ENCODE measurements at regions not wholly inside any gene's neighbourhood (a gene's known extent, or its start where the extent isn't known, plus 50 kb on each side); places are given as distances from the start of the nearest gene placed in this dataset.

DNA sequence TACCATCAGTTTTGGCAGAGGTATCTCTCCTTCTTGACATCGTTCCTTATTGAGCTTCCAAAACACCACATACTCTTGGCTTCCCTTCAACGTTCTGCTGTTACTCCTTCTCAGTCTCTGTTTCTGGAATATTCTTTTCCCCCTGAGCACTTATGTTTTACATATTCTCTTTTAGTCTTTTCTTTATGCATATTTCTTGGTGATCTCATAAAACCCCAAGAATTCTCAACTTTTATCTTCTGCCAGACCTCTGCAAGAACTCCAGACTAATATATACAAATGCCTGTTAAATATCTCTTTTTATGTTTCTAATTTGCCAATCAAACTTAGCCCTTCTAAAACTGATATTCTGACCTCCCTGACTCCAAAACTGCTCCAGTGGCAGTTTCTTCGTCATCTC, 453.4 kb upstream of the CTNND2 start:
- no peaks in the 10 kb centered on the region for H3K27me3 ChIP-seq (ENCODE audit: insufficient read depth, insufficient read length)
- H3K36me3 ChIP-seq (ENCODE audit: insufficient read depth, insufficient read length, low read length) = no peaks in the 10 kb centered on the region
- no peak overlapping the region for H3K9ac ChIP-seq (ENCODE audit: insufficient read length, low read depth)
- TF ChIP-seq YY1 (IDR thresholded peaks at IDR 0.05; ENCODE audit: insufficient read depth, insufficient read length) (no peak), ZNF274 (IDR thresholded peaks at IDR 0.05; ENCODE audit: low read depth, low read length) (no peak), SUZ12 (IDR thresholded peaks at IDR 0.05; ENCODE audit: extremely low read depth, insufficient read depth, insufficient read length) (no peak)
- DNase-seq (ENCODE audit: low read depth, low spot score) = no peak
- H3K4me3 ChIP-seq (ENCODE audit: insufficient read length, low read depth) = no peak overlapping the region
- H3K4me1 ChIP-seq (ENCODE audit: insufficient read depth, insufficient read length) = no peaks in the 10 kb centered on the region
- peaks cover 6% of the 10 kb centered on the region; the same call in 1 of the 2 replicates for H3K9me3 ChIP-seq (ENCODE audit: insufficient read depth, low read length)

DNA sequence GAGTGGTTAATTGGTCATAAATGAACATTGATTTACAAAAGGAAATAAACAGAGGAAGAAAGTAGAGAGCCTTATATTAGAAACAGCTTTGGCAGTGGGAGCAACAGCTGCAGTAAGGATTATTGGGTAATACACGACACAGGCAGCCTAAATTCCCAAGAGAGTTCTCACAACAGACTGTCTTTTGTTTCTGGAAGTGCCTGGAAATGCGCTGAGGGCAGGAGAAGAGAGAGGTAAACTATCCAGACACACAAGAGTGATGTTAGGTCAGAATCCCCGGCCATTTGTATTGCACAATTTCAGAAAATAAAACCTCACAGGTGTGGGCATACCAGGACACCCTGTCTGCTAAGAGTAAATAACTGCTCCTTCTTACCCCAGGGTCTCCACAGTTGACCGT, 450.4 kb upstream of the CTNND2 start:
- H3K4me1 ChIP-seq (ENCODE audit: insufficient read depth, insufficient read length) = no peaks in the 10 kb centered on the region
- H3K36me3 ChIP-seq (ENCODE audit: insufficient read depth, insufficient read length, low read length) = no peaks in the 10 kb centered on the region
- H3K9me3 ChIP-seq (ENCODE audit: insufficient read depth, low read length) = no peaks in the 10 kb centered on the region
- TF ChIP-seq SUZ12 (IDR thresholded peaks at IDR 0.05; ENCODE audit: extremely low read depth, insufficient read depth, insufficient read length) (no peak), ZNF274 (IDR thresholded peaks at IDR 0.05; ENCODE audit: low read depth, low read length) (no peak), YY1 (IDR thresholded peaks at IDR 0.05; ENCODE audit: insufficient read depth, insufficient read length) (no peak)
- H3K4me3 ChIP-seq (ENCODE audit: insufficient read length, low read depth) = no peak overlapping the region
- DNase-seq (ENCODE audit: low read depth, low spot score) = no peak
- no peaks in the 10 kb centered on the region for H3K27me3 ChIP-seq (ENCODE audit: insufficient read depth, insufficient read length)
- no peak overlapping the region for H3K9ac ChIP-seq (ENCODE audit: insufficient read length, low read depth)

DNA sequence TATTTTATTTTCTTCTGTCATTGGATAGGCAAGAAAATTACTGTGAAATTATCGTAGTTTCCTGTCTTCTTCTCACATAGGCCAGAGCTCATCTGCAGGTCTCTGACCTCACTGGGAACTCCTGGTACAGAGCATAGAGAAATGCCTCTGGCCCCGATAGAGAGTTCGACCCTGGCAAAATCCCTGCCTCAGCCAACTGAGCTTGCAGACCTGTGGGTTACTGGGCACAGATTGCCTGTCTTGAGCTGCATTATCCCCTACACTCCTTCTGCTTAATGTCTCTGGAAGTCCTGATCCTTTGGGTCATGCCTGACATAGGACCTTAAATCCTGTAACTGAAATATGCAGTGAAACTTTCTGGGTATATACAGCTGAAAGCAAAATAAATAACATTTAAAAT, 439.3 kb upstream of the CTNND2 start:
- Histone ChIP-seq H3K9me3 (ENCODE audit: insufficient read depth, low read length) (peaks cover 9% of the 10 kb centered on the region; the same call in 1 of the 2 replicates), H3K4me1 (ENCODE audit: insufficient read depth, insufficient read length) (no peaks in the 10 kb centered on the region), H3K4me3 (ENCODE audit: insufficient read length, low read depth) (no peak overlapping the region), H3K9ac (ENCODE audit: insufficient read length, low read depth) (no peak overlapping the region), H3K36me3 (ENCODE audit: insufficient read depth, insufficient read length, low read length) (no peaks in the 10 kb centered on the region), H3K27me3 (ENCODE audit: insufficient read depth, insufficient read length) (no peaks in the 10 kb centered on the region)
- DNase-seq (ENCODE audit: low read depth, low spot score) = no peak
- TF ChIP-seq SUZ12 (IDR thresholded peaks at IDR 0.05; ENCODE audit: extremely low read depth, insufficient read depth, insufficient read length) (no peak), YY1 (IDR thresholded peaks at IDR 0.05; ENCODE audit: insufficient read depth, insufficient read length) (no peak), ZNF274 (IDR thresholded peaks at IDR 0.05; ENCODE audit: low read depth, low read length) (no peak)

DNA sequence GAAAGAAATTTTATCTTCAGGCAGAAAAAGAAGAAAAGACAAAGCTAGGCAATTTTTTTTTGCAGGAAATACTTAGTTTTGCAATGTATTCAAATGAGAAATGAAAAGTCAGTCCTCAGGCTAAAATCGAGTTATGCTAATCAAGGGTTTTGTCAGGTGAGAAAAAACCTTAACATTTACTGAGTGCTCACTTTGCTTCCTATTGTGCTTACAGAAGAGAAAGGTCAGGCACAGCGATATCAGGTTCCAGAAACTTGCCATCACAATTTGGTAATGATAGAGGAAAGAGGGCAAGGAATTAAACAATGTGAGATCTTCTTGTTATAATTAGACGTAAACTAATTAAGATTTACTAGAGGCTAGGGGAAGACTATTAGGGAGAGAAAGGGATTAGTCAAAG, 431.7 kb upstream of the CTNND2 start:
- H3K9ac ChIP-seq (ENCODE audit: insufficient read length, low read depth) = no peak overlapping the region
- no peak for TF ChIP-seq YY1 (IDR thresholded peaks at IDR 0.05; ENCODE audit: insufficient read depth, insufficient read length)
- no peak for TF ChIP-seq ZNF274 (IDR thresholded peaks at IDR 0.05; ENCODE audit: low read depth, low read length)
- no peak for TF ChIP-seq SUZ12 (IDR thresholded peaks at IDR 0.05; ENCODE audit: extremely low read depth, insufficient read depth, insufficient read length)
- H3K9me3 ChIP-seq (ENCODE audit: insufficient read depth, low read length) = peaks cover 16% of the 10 kb centered on the region; the same call in 1 of the 2 replicates

DNA sequence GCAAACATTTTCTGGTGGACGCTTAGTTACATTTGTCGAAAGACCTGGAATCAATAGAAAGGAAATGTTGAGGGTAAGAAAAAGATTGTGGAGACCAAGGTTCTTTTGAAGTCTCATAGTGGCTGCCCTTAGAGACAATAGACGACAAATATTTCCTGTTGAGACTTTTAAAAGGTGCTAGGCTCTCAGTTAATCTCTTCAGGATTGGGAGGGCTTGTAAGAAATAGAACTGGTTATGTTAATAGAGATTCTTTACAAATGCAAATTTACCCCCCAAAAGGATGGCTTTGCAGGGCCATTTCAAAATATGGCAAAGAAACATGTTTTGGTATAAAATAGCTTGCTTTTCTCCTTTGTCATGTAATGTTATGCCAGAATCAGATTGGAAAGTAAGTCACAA, 428.2 kb upstream of the CTNND2 start:
- TF ChIP-seq SUZ12 (IDR thresholded peaks at IDR 0.05; ENCODE audit: extremely low read depth, insufficient read depth, insufficient read length) (no peak), ZNF274 (IDR thresholded peaks at IDR 0.05; ENCODE audit: low read depth, low read length) (no peak), YY1 (IDR thresholded peaks at IDR 0.05; ENCODE audit: insufficient read depth, insufficient read length) (no peak)
- Histone ChIP-seq H3K4me3 (ENCODE audit: insufficient read length, low read depth) (no peak overlapping the region), H3K9me3 (ENCODE audit: insufficient read depth, low read length) (peaks cover 28% of the 10 kb centered on the region; the same call in 1 of the 2 replicates), H3K9ac (ENCODE audit: insufficient read length, low read depth) (no peak overlapping the region), H3K36me3 (ENCODE audit: insufficient read depth, insufficient read length, low read length) (no peaks in the 10 kb centered on the region), H3K27me3 (ENCODE audit: insufficient read depth, insufficient read length) (no peaks in the 10 kb centered on the region), H3K4me1 (ENCODE audit: insufficient read depth, insufficient read length) (no peaks in the 10 kb centered on the region)
- no peak for DNase-seq (ENCODE audit: low read depth, low spot score)

More for the DNA sequence above, 431.7 kb upstream of the CTNND2 start:
- Histone ChIP-seq H3K4me3 (ENCODE audit: insufficient read length, low read depth) (no peak overlapping the region), H3K36me3 (ENCODE audit: insufficient read depth, insufficient read length, low read length) (no peaks in the 10 kb centered on the region), H3K4me1 (ENCODE audit: insufficient read depth, insufficient read length) (no peaks in the 10 kb centered on the region), H3K27me3 (ENCODE audit: insufficient read depth, insufficient read length) (no peaks in the 10 kb centered on the region)
- no peak for DNase-seq (ENCODE audit: low read depth, low spot score)

DNA sequence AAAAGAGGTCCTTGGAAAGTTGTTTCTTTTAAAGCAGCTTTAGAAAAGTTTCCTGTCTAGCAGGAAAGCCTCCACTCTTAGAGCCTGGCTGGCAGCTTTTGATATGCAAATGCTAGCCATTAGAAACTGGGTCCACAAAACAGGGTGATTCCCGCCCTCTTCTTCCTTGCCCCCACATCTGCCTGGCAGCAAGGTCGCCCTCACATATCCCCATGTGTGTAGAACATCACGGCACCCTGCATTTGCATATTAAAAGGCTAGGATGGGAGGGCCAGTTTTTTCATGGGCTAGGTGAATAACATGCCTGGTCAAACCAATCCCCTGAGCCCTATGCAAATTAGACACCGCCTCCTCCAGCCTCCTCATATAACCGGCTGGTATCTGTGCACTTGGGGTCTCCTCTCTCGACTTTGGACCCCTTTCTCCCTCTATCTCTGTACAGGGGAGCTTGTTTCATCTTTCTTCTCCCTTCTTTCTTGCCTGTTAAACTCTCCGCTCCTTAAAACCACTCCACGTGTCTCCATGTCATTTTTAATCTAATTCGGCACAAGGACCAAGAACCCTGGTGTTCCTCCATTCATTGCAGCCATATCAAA, 426.8 kb upstream of the CTNND2 start:
- H3K9ac ChIP-seq (ENCODE audit: insufficient read length, low read depth) = no peak overlapping the region
- no peak overlapping the region for H3K4me3 ChIP-seq (ENCODE audit: insufficient read length, low read depth)
- no peaks in the 10 kb centered on the region for H3K27me3 ChIP-seq (ENCODE audit: insufficient read depth, insufficient read length)
- H3K9me3 ChIP-seq (ENCODE audit: insufficient read depth, low read length) = peaks cover 38% of the 10 kb centered on the region; the same call in 1 of the 2 replicates
- H3K36me3 ChIP-seq (ENCODE audit: insufficient read depth, insufficient read length, low read length) = no peaks in the 10 kb centered on the region
- DNase-seq (ENCODE audit: low read depth, low spot score) = peak; percentile 67
- no peak for TF ChIP-seq YY1 (IDR thresholded peaks at IDR 0.05; ENCODE audit: insufficient read depth, insufficient read length)
- TF ChIP-seq SUZ12 (IDR thresholded peaks at IDR 0.05; ENCODE audit: extremely low read depth, insufficient read depth, insufficient read length) = no peak
- TF ChIP-seq ZNF274 (IDR thresholded peaks at IDR 0.05; ENCODE audit: low read depth, low read length) = no peak
- H3K4me1 ChIP-seq (ENCODE audit: insufficient read depth, insufficient read length) = no peaks in the 10 kb centered on the region

DNA sequence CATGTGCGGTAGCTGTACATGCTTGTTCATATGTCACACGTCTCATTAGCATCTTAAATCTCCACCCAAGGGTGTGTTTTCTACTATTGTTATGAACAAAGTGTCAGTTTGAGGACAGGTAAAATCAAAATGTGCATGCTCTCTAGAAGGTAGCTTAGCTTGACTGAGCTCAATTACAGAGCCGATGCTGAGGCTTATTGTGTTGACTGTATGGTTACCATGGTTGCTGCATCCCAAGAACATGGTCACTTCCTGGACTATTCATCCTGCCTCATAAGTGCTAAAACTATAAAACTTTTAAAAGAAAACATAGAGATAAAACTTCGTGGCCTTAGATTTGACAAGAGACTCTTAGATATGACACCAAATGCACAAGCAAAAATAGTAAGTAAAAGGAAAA, 426.1 kb upstream of the CTNND2 start:
- no peaks in the 10 kb centered on the region for H3K27me3 ChIP-seq (ENCODE audit: insufficient read depth, insufficient read length)
- H3K9me3 ChIP-seq (ENCODE audit: insufficient read depth, low read length) = peaks cover 38% of the 10 kb centered on the region
- DNase-seq (ENCODE audit: low read depth, low spot score) = no peak
- no peak overlapping the region for H3K9ac ChIP-seq (ENCODE audit: insufficient read length, low read depth)
- no peaks in the 10 kb centered on the region for H3K4me1 ChIP-seq (ENCODE audit: insufficient read depth, insufficient read length)
- H3K4me3 ChIP-seq (ENCODE audit: insufficient read length, low read depth) = no peak overlapping the region
- TF ChIP-seq ZNF274 (IDR thresholded peaks at IDR 0.05; ENCODE audit: low read depth, low read length) (no peak), SUZ12 (IDR thresholded peaks at IDR 0.05; ENCODE audit: extremely low read depth, insufficient read depth, insufficient read length) (no peak), YY1 (IDR thresholded peaks at IDR 0.05; ENCODE audit: insufficient read depth, insufficient read length) (no peak)
- H3K36me3 ChIP-seq (ENCODE audit: insufficient read depth, insufficient read length, low read length) = no peaks in the 10 kb centered on the region

All from NT2/D1 (cell line).